AG04449 (cell line): ENCODE measurements at regions not wholly inside any gene's neighbourhood (a gene's known extent, or its start where the extent isn't known, plus 50 kb on each side); places are given as distances from the start of the nearest gene placed in this dataset.

ENCODE experiments used
- CTCF ChIA-PET: fragments of 350-600 bp; formaldehyde crosslinking; extraction: SDS; loops from one replicate; lab custom pipeline; 2021; ENCODE audit warnings: antibody characterized with exemption; lab: Yijun Ruan, JAX
- POLR2A ChIA-PET: fragments of 400-600, 350-600 bp; formaldehyde crosslinking; extraction: SDS; loops from one replicate; lab custom pipeline; 2020; ENCODE audit warnings: antibody characterized with exemption, inconsistent platforms; lab: Yijun Ruan, JAX
- DNase-seq: peaks from one replicate; pipeline ENCODE4 v3.0.0-alpha.2; 2010; ENCODE audit warnings: low read depth, low spot score
- H3K4me3 ChIP-seq: 2 replicates; pipeline ENCODE4 v1.5.1; 2011; ENCODE audit warnings: low read depth, mild to moderate bottlenecking, control low read depth, low read length
- TF ChIP-seq, protein P1 (sequence below): IDR thresholded peaks from one replicate; pipeline ENCODE4 v1.5.1; 2011; ENCODE audit warnings: mild to moderate bottlenecking, moderate library complexity, low read length, control low read depth, inconsistent platforms; ENCODE audit not compliant: insufficient read depth; ENCODE audit errors: missing control alignments

DNA sequence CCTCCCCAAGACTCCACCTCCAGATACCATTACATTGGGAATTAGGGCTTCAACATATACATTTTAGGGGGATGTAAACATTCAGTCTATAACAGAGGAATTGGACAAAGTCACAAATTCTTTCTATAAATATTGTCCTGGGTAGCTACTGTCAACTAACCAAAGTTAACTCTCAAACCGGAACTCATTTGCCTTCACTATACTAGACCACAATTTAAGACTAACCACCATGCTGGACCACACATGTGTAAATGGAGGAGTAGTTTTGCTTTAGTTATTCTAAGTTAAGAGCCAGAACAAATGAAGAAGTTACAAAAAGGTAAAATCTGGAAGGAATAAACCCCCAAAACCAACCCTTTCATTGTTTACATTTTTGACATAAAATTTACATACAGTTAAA is 222.8 kb downstream of the NDFIP2 start:
- ChIA-PET POLR2A (no interaction called here), CTCF (no interaction called here)
- H3K4me3 ChIP-seq = no peak overlapping the region
- DNase-seq = no peak
- TF ChIP-seq, protein P1, sequence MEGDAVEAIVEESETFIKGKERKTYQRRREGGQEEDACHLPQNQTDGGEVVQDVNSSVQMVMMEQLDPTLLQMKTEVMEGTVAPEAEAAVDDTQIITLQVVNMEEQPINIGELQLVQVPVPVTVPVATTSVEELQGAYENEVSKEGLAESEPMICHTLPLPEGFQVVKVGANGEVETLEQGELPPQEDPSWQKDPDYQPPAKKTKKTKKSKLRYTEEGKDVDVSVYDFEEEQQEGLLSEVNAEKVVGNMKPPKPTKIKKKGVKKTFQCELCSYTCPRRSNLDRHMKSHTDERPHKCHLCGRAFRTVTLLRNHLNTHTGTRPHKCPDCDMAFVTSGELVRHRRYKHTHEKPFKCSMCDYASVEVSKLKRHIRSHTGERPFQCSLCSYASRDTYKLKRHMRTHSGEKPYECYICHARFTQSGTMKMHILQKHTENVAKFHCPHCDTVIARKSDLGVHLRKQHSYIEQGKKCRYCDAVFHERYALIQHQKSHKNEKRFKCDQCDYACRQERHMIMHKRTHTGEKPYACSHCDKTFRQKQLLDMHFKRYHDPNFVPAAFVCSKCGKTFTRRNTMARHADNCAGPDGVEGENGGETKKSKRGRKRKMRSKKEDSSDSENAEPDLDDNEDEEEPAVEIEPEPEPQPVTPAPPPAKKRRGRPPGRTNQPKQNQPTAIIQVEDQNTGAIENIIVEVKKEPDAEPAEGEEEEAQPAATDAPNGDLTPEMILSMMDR = no peak

DNA sequence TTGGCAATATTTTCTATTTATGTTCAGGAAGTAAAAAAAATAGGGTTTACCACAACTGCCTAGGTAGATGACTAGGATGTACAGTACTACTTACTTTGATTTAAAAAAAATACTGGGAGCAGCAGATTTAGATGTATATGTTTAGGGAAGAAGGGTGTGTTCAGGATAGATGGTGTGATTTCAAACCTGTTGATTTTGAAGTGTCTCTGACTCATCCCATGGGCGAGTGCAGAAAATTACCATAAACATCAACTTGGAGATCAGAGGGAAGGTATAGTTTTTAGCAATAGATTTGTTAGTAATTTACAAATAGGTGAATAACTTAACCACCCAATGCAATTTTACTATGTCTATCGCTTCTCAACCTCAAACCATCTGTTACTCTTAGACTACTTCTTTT is 214.8 kb downstream of the NDFIP2 start:
- POLR2A ChIA-PET = no interaction called here
- TF ChIP-seq, protein P1 = no peak
- no peak for DNase-seq
- no peak overlapping the region for H3K4me3 ChIP-seq
- CTCF ChIA-PET = interaction anchor here (1.0 kb wide), 1 partner anchor 647 kb away, joined by 3 read pairs; no protein-coding TSS in a partner anchor

DNA sequence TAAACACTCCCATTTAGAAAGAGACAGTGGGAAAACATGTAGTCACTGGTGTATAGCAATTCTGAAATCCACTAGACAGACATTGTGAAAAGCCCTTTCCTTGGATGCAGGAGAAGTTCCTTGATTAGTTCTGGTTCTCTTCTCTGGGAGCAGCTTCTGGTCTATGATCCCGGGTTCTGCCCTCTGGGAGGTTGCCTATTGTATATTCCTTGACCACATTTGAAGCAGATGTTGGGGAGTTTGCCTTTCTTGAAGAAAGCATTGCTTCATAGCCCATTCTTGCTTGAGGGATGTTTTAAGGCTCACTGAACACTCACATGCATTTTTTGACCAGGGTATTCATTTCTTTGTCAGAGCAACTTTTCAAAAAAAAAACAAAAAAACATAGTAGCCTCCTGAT is 211.9 kb downstream of the NDFIP2 start:
- POLR2A ChIA-PET = no interaction called here
- CTCF ChIA-PET = no interaction called here
- DNase-seq = no peak
- TF ChIP-seq, protein P1 = no peak
- H3K4me3 ChIP-seq = no peak overlapping the region

DNA sequence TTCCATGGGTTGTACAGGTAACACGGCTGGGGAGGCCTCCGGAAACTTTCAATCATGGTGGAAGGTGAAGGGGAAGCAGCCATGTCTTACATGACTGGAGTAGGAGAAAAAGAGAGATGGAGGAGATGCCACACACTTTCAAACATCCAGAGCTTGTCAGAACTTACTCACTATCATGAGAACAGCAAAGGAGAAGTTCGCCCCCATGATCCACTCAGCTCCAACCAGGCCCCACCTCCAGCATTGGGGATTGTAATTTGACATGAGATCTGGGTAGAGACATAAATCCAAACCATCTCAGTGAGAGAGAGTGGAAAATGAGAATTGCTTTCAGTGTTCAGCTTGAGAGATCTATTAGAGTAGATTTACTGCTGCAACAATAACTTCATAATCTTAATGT is 210.9 kb downstream of the NDFIP2 start:
- ChIA-PET CTCF (no interaction called here), POLR2A (no interaction called here)
- no peak overlapping the region for H3K4me3 ChIP-seq
- TF ChIP-seq, protein P1 = no peak
- no peak for DNase-seq

DNA sequence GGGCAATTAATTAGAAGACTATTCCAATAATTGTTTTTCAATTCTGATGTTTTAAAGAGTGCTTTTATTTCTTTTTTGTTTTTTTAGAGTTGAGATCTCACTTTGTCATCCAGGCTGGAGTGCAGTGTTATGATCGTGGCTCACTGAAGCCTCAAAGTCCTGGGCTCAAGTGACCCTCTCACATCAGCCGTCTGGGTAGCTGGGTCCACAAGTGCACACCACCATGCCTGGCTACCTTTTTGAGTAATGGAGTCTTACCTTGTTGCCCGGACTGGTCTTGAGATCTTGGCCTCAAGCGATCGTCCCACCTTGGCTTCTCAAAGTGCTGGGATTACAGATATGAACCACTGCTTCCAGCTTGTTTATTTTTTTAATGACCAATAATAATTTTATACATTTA is 207.8 kb downstream of the NDFIP2 start:
- DNase-seq = no peak
- ChIA-PET CTCF (interaction anchor here (0.9 to 1.0 kb wide), 2 partner anchors 9 to 10 kb away, joined by 4 read pairs; no protein-coding TSS in a partner anchor), POLR2A (no interaction called here)
- H3K4me3 ChIP-seq = no peak overlapping the region
- TF ChIP-seq, protein P1 = no peak

DNA sequence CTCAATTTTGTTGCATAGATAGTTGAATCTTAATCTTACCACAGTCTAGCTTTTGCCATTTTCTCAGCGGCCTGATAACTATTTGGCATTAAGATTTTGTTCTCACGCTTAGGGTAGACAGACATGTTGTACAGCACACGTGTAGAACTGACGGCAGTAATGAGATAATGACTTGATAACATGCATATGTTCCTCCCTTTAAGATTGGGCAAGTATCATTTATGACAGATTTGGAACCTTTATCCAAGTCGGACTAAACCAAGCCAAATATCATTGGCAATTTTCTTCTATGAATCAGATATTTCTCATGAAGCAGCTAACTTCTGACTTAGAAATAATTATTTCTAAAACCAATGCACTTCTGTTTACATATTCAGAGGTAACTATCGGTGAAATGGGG is 205.5 kb downstream of the NDFIP2 start:
- ChIA-PET POLR2A (no interaction called here), CTCF (no interaction called here)
- TF ChIP-seq, protein P1 = no peak
- no peak overlapping the region for H3K4me3 ChIP-seq
- no peak for DNase-seq
